CD4-positive, alpha-beta T cell treated with Interleukin-10 for 1 hour (primary cell): ENCODE measurements at regions not wholly inside any gene's neighbourhood (a gene's known extent, or its start where the extent isn't known, plus 50 kb on each side); places are given as distances from the start of the nearest gene placed in this dataset.

Experiments
- DNase-seq: peaks from one replicate; pipeline ENCODE4 v3.0.0-alpha.2; 2020

DNA sequence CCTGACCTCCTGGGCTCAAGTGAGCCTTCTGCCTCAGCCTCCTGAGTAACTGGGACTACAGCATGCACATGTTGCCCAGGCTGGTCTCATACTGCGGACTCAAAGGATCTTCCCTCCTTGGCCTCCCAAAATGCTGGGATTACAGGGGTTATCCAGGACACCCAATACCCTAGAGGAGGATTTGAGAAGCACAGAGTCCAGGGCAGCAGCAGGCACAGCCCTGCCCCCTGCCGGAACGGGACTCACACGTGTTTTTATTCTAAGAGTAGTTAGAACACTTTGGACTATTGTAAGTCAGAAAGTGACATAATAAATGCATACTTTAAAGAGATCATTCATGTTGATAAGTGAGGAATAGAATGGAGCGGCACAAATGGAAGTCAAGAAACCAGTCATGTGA, 80.2 kb downstream of the C6orf118 start:
- no peak for DNase-seq

- DNase-seq = no peak
Observed at GRCh38 chr6:165227644-165228329, 81.6 kb downstream of the C6orf118 start.

DNA sequence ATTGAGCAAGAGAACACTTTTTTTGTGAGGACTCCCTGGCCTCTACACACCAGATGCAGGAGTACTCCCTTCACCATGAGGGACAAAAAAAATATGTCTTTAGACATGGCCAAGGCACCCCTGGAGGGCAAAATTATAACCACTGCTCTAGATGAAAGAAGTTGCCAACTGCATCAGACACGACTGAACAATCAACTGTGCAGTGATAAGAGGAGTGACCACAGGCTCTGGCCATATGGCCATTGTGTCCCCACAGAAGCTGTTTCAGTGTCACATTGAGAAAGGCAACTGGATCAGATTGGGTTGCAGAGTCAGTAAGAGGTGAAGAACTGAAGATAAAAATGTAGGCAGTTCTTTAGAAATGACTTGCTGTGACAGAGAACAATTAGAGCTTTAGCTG, 85.7 kb downstream of the C6orf118 start:
- no peak for DNase-seq

- DNase-seq = no peak
Observed at GRCh38 chr6:165223101-165223500, 86.3 kb downstream of the C6orf118 start.

DNA sequence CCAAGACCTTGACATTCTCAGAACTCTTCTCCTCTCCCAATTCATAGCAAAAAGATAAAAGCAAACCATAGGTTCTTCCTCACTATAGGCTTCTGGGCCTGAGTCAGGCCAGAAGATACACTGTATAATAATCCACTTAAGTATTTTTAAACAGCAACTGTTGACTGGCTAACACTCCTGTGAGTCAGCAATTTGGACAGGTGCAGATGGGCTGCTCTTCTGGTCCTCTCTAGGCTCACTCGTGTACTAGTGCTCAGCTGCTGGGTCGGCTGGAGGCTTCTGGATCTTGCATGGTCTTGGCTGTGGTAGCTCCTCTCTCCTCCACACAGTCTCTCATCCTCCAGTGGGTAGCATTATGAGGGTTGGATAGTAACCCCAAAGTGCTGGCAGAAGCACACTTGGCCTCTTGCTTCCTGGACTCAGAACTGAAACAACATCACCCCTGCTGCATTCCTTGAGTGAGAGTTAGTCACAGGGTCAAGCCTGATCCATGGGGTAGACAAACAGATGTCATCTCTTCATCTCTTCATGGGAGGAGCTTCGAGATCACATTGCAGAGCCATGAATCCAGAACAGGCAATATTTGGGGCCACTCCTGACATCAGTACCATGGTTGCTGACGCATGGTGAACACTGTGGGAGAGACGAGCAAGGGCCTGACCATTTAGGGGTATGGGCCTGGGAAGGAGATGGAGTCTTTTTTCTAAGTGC, 86.9 kb downstream of the C6orf118 start:
- DNase-seq = no peak

- no peak for DNase-seq
Observed at GRCh38 chr6:165220045-165220444, 89.4 kb downstream of the C6orf118 start.

- no peak for DNase-seq
Observed at GRCh38 chr6:165219629-165220028, 89.8 kb downstream of the C6orf118 start.

- DNase-seq = no peak
Observed at GRCh38 chr6:165218829-165219228, 90.6 kb downstream of the C6orf118 start.

DNA sequence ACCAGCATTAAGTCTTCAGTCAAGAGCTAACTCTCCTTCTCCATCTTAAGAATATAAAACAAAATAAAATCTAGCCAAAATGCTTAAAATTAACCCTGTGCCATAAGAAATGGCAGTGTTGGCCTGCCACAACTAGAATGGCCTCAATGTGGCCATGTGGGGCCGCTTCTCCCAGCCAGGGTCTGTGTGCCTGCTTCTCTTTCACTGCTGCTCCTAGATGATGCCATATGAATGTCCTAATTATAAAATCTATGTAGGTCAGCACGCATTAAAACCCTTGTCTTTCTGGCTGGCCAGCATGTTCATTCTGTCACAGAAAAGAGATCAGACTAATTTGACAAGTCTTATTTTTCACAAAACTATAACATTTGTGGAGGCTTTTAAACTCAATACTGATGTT, 102.6 kb downstream of the C6orf118 start:
- no peak for DNase-seq

GRCh38 chr6:165205632-165206031, 103.8 kb downstream of the C6orf118 start:
- DNase-seq = no peak

GRCh38 chr6:165204807-165205545, 104.4 kb downstream of the C6orf118 start:
- DNase-seq = no peak

GRCh38 chr6:165200178-165200577, 109.2 kb downstream of the C6orf118 start:
- no peak for DNase-seq

- no peak for DNase-seq
Observed at GRCh38 chr6:165191461-165191860, 117.9 kb downstream of the C6orf118 start.

DNA sequence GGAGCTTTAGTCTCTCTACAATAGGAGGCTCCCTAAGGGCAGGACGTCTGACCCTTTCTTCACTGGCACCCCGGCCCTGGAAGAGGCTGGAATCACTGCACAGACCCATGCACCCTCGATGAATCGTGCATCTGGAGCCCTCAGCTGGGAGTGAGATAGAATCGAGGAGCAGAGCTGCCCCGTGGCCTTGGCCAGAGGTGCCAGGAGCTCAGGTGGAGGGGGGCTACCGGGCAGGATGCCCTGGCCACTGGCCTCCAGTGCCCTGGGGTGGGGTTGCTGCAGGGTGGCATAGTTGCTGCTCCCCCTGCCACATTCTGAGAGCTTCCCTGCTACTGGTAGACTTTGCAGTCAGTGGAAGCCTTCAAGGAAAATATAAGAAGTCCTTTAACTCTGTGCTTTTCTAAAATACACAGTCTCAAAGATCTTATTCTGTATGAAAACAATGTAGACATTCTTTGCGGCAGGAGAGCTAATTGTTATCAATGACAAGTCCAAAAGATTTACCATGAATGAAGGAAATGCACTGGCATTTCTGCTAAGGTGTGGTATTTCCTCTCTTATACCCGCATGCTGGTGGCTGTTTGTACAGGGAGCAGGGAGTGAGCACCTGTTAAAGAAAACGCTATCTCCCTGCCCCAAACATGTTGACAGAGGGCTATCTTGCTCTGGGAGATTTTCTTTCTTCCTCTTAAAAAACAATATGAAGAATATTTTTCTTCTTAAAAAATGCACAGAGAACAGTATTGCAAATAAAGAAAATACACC, 122.8 kb downstream of the C6orf118 start:
- no peak for DNase-seq

DNA sequence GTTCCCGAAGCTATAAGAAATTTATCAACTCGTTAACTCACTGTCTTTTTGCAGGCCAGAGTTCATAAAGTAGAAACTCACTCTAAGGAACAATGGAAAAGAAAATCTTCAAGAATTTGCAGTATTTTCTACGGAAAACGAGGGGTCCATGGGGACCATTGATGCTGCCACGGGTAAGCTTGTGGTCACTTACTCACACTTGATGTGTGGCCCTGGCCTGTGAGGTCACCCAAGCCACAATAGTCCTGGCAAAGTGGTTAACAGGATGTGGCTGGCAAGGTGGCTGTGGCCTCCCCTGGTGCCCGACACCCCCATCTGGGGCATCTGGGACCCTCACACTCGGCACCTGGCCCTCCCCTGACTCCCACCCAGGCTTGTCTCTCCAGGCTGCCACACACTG, 123.4 kb downstream of the C6orf118 start:
- no peak for DNase-seq

- DNase-seq = no peak
Observed at GRCh38 chr6:165184192-165184979, 125.0 kb downstream of the C6orf118 start.

GRCh38 chr6:165183496-165184140, 125.8 kb downstream of the C6orf118 start:
- DNase-seq = no peak

- no peak for DNase-seq
Observed at GRCh38 chr6:165183071-165183470, 126.3 kb downstream of the C6orf118 start.

- DNase-seq = no peak
Observed at GRCh38 chr6:165181951-165182414, 127.4 kb downstream of the C6orf118 start.

DNA sequence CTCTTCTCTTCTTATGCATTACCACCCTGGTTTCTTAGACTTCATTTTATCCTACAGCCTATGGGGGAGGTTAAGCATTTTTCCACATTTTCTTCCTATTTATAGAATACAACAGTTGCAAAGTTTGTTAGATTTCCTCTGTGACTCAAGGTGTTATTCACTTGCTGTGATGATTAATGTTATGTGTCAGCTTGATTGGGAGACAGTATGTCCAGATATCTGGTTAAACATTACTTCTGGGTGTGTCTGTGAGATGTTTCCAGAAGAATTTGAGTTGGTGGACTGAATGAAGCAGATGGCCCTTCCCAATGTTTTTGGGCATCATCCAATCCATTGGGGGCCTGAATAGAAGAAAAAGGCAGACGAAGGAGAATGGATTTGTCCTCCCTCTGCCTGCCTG, 131.3 kb downstream of the C6orf118 start:
- no peak for DNase-seq

DNA sequence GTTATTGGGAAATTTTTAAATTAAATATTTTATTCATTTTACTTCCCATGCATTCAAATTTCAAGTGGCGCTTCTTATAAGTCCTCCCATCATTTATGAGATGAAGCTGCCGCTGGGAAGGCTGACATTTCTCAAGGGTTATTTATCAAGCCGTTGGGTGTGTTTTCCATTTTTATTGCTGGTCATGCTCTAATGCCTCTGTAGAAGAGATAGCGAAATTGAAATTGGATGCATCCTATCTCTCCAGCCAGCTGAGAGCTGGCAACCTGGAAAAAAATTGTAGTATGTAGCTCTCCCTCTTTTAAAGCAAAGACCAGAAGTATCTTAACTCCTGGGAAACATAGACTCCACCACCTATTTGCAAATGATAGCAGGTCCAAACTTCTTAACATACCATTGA, 135.9 kb downstream of the C6orf118 start:
- no peak for DNase-seq

DNA sequence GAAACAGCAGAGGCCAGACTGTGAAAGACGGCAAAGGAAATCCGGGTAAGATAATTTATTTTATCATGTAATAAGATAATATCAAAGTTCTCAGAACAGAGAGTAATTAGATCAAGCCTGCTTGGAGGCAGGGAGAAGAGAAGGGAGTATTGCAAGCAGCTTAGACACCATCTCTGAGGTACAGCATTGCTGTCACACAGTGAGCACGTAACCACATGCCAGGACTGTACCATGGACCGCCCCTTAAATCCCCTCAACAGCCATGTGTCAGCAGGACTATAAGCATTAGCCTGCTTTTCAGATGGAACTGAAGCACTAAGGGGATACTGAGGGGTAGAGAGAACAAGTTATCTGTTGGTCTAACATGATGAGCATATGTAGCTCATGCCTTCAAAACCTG, 141.5 kb downstream of the C6orf118 start:
- DNase-seq = no peak
